Upper lobe of left lung (tissue), 4 donors: ENCODE measurements at regions not wholly inside any gene's neighbourhood (a gene's known extent, or its start where the extent isn't known, plus 50 kb on each side); places are given as distances from the start of the nearest gene placed in this dataset.

ENCODE experiments used
- POLR2A ChIP-seq, 4 donors: fragments of 450-650 bp; IDR thresholded peaks; one replicate each; pipeline ENCODE4 v1.5.1; 2016 to 2017; ENCODE audit warnings: antibody characterized with exemption in 4 of 4, mild to moderate bottlenecking in 2 of 4
- POLR2AphosphoS5 ChIP-seq, 2 donors: sonication (generic); formaldehyde crosslinking; IDR thresholded peaks; one replicate each; pipeline ENCODE4 v1.5.1; 2017; ENCODE audit warnings: antibody characterized with exemption in 2 of 2
- TF ChIP-seq, protein P1 (sequence below), 6 experiments: fragments of 450-650 bp in 4 of 6; fragments of 200-600 bp in 2 of 6; sonication (generic) in 2 of 6; IDR thresholded peaks; one replicate each; pipeline ENCODE4 v1.5.1; 2016 to 2019; ENCODE audit warnings: antibody characterized with exemption in 6 of 6

DNA sequence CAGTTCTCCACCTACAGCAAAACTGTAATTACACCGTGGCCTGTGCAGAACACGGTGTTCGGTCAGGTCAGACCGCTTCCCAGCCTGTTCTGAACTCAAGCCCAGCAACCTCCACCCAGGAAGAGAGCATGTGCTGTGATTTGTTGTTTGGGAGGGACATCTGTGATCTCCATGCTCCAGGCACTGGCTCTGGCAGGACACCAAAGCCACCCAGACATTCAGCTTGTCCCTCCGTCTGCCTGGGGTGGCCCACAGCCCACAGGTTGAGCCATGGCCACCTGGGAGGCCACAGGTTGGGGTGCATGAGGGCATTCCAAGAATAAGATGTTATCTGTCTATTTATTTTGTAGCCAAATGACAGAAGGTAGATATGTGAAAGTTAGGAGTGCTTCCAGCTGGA lies 1091.1 kb downstream of the VRK1 start:
- TF ChIP-seq, protein P1, sequence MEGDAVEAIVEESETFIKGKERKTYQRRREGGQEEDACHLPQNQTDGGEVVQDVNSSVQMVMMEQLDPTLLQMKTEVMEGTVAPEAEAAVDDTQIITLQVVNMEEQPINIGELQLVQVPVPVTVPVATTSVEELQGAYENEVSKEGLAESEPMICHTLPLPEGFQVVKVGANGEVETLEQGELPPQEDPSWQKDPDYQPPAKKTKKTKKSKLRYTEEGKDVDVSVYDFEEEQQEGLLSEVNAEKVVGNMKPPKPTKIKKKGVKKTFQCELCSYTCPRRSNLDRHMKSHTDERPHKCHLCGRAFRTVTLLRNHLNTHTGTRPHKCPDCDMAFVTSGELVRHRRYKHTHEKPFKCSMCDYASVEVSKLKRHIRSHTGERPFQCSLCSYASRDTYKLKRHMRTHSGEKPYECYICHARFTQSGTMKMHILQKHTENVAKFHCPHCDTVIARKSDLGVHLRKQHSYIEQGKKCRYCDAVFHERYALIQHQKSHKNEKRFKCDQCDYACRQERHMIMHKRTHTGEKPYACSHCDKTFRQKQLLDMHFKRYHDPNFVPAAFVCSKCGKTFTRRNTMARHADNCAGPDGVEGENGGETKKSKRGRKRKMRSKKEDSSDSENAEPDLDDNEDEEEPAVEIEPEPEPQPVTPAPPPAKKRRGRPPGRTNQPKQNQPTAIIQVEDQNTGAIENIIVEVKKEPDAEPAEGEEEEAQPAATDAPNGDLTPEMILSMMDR (IDR thresholded peaks at IDR 0.05), result no peak
- TF ChIP-seq POLR2A (IDR thresholded peaks at IDR 0.05) (no peak), POLR2AphosphoS5 (IDR thresholded peaks at IDR 0.05) (no peak)
